ENCODE measurements at regions not wholly inside any gene's neighbourhood (a gene's known extent, or its start where the extent isn't known, plus 50 kb on each side); places are given as distances from the start of the nearest gene placed in this dataset.

- peak; percentile 46 for DNase-seq
These were observed 362.6 kb downstream of the SHQ1 start for GRCh38 chr3:72485641-72486040.

GRCh38 chr3:72483554-72484104 lies 364.6 kb downstream of the SHQ1 start:
- no peak for DNase-seq

GRCh38 chr3:72482589-72483321 lies 365.5 kb downstream of the SHQ1 start:
- DNase-seq: peak; percentile 60

- DNase-seq: no peak
These were observed 366.7 kb downstream of the SHQ1 start for GRCh38 chr3:72481542-72481941.

- DNase-seq: no peak
These were observed 367.9 kb downstream of the SHQ1 start for GRCh38 chr3:72480366-72480765.

GRCh38 chr3:72479651-72480215 lies 368.5 kb downstream of the SHQ1 start:
- DNase-seq: no peak

- no peak for DNase-seq
These were observed 372.1 kb downstream of the SHQ1 start for GRCh38 chr3:72476139-72476483.

GRCh38 chr3:72475258-72476138 lies 372.7 kb downstream of the SHQ1 start:
- no peak for DNase-seq

GRCh38 chr3:72474775-72475174 lies 373.5 kb downstream of the SHQ1 start:
- DNase-seq: no peak

- DNase-seq: no peak
These were observed 375.1 kb downstream of the SHQ1 start for GRCh38 chr3:72473156-72473555.

GRCh38 chr3:72470904-72471417 lies 377.3 kb downstream of the SHQ1 start:
- no peak for DNase-seq

GRCh38 chr3:72465853-72466252 lies 382.4 kb downstream of the SHQ1 start:
- DNase-seq: no peak

GRCh38 chr3:72463083-72463482 lies 385.2 kb downstream of the SHQ1 start:
- no peak for DNase-seq

GRCh38 chr3:72462595-72463011 lies 385.6 kb downstream of the SHQ1 start:
- peak; percentile 84 for DNase-seq

- DNase-seq: peak; percentile 33
These were observed 386.5 kb downstream of the SHQ1 start for GRCh38 chr3:72461787-72462186.

- DNase-seq: no peak
These were observed 387.8 kb downstream of the SHQ1 start for GRCh38 chr3:72460205-72461174.

GRCh38 chr3:72459588-72459987 lies 388.7 kb downstream of the SHQ1 start:
- no peak for DNase-seq

GRCh38 chr3:72458375-72458774 lies 389.9 kb downstream of the SHQ1 start:
- DNase-seq: no peak

GRCh38 chr3:72454441-72454840 lies 393.8 kb downstream of the SHQ1 start:
- no peak for DNase-seq

GRCh38 chr3:72453706-72454105 lies 394.5 kb downstream of the SHQ1 start:
- DNase-seq: no peak

- DNase-seq: no peak
These were observed 395.5 kb downstream of the SHQ1 start for GRCh38 chr3:72452745-72453144.

GRCh38 chr3:72451841-72452240 lies 396.4 kb downstream of the SHQ1 start:
- DNase-seq: no peak
